Right lobe of liver (tissue), 4 donors: ENCODE measurements at regions not wholly inside any gene's neighbourhood (a gene's known extent, or its start where the extent isn't known, plus 50 kb on each side); places are given as distances from the start of the nearest gene placed in this dataset.

Experiments used
- CTCF ChIP-seq, 4 donors: fragments of 200-600 bp in 3 of 4; fragments of 450-650 bp in 1 of 4; IDR thresholded peaks; one replicate each; pipeline versions ENCODE4 v1.5.1 to v1.8.0; 2016 to 2022; ENCODE audit warnings: antibody characterized with exemption in 4 of 4, mild to moderate bottlenecking in 2 of 4
- POLR2A ChIP-seq: fragments of 450-650 bp; IDR thresholded peaks from one replicate; pipeline ENCODE4 v1.6.1; 2017; ENCODE audit warnings: antibody characterized with exemption, mild to moderate bottlenecking
- donor health status: DM: no; HTN: no; CAD: no.
- donor health status: DM: no; HTN: no; CAD: no.
- donor health status: DM: no; HTN: yes; CAD: no.

GRCh38 chr4:181249031-181249430 is 994.2 kb upstream of the TENM3 start:
- no peak for TF ChIP-seq CTCF (IDR thresholded peaks at IDR 0.05)
- TF ChIP-seq POLR2A = no peak
